Testis (tissue), 2 donors: ENCODE measurements at regions not wholly inside any gene's neighbourhood (a gene's known extent, or its start where the extent isn't known, plus 50 kb on each side); places are given as distances from the start of the nearest gene placed in this dataset.

ENCODE experiments used
- DNase-seq: peaks from one replicate; pipeline ENCODE4 v3.0.0-alpha.2; 2019
- H3K27ac ChIP-seq, 2 donors: fragments of 200-600 bp; sonication (generic); one replicate each; pipeline ENCODE4 v1.5.1; 2019
- H3K27me3 ChIP-seq: fragments of 200-600 bp; sonication (generic); one replicate; pipeline ENCODE4 v1.5.1; 2019
- H3K36me3 ChIP-seq: fragments of 200-600 bp; sonication (generic); one replicate; pipeline ENCODE4 v1.5.1; 2017; ENCODE audit warnings: low read depth; ENCODE audit errors: missing control alignments
- H3K4me1 ChIP-seq: fragments of 200-600 bp; sonication (generic); one replicate; pipeline ENCODE4 v1.5.1; 2019
- H3K4me3 ChIP-seq, 2 donors: fragments of 200-600 bp; sonication (generic); one replicate each; pipeline ENCODE4 v1.5.1; 2017 to 2019
- H3K9me3 ChIP-seq: fragments of 200-600 bp; sonication (generic); one replicate; pipeline ENCODE4 v1.5.1; 2017
- CTCF ChIP-seq, 3 experiments: fragments of 450-650 bp in 2 of 3; fragments of 200-600 bp in 1 of 3; sonication (generic) in 1 of 3; IDR thresholded peaks; one replicate each; pipeline ENCODE4 v1.5.1; 2016 to 2019; ENCODE audit warnings: antibody characterized with exemption in 3 of 3, mild to moderate bottlenecking in 2 of 3, moderate library complexity in 1 of 3
- POLR2A ChIP-seq: fragments of 450-650 bp; IDR thresholded peaks from one replicate; pipeline ENCODE4 v1.6.1; 2017; ENCODE audit warnings: antibody characterized with exemption, mild to moderate bottlenecking, moderate library complexity
- WGBS, 2 donors: methylation state at CpG; one replicate each; pipeline ENCODE4 v1.1.5; 2018; 5-methylcytosine and 5-hydroxymethylcytosine counted together
- intact Hi-C: fragments of 100-400 bp; cut with DNase I; formaldehyde crosslinking; loops from one replicate; pipeline ENCODE4 v1.15.1; 2023; ENCODE audit warnings: low total_unique reads

GRCh38 chr5:3738919-3739318 is 143.3 kb downstream of the IRX1 start:
- H3K9me3 ChIP-seq: no peaks in the 10 kb centered on the region
- TF ChIP-seq CTCF (IDR thresholded peaks at IDR 0.05) (no peak), POLR2A (no peak)
- no peaks in the 10 kb centered on the region for H3K4me1 ChIP-seq
- no peak for DNase-seq
- 70 to 90% methylated on average over 3 of the region's 3 CpGs for WGBS, 2 donors
- no peaks in the 10 kb centered on the region for H3K36me3 ChIP-seq
- no peak overlapping the region for H3K27ac ChIP-seq
- no peaks in the 10 kb centered on the region for H3K27me3 ChIP-seq
- H3K4me3 ChIP-seq: no peak overlapping the region
- intact Hi-C loops: no loop called here

DNA sequence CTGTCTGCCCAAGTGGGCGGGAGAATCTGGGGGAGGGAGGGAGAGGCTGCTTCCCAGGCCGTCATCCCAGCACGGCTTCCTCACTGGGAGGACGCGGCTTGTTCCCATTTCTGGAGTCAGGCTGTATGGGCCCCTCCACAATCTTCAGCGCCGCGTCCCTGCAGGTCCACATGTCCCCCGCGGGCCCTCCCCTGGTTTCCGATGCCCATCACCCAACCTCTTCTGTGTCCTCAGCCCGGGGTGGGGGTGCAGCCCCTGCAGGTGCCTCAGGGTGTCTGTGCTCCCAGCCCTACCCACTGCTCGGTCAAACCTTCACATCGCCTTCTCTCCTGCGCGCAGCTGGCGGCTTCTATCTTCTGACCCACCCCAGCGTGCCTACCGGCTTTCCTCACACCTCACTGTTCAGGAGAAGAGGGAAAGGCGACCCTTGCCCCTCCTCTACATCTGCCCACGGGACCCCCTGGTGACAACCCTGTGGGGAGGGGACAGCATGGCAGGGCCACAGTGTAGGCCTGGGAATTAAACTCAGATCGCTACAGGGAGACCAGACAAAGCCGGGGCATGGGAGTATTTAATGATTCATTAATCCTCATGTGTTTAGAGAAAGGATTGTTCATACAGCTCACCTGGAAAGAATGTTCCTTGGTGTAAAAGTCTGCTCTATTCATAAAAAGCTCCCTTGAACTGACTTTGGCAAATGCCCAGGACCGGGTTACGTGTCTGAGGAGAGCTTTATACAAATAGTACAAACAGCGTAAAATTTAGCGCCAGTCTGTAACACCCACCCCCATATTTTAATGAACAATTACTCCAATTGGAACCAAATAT is 145.1 kb downstream of the IRX1 start:
- intact Hi-C loops: no loop called here
- H3K27ac ChIP-seq: no peak overlapping the region
- H3K9me3 ChIP-seq: no peaks in the 10 kb centered on the region
- H3K27me3 ChIP-seq: no peaks in the 10 kb centered on the region
- 80 to 88% methylated on average over 27 of the region's 27 CpGs for WGBS, 2 donors
- H3K36me3 ChIP-seq: no peaks in the 10 kb centered on the region
- H3K4me1 ChIP-seq: no peaks in the 10 kb centered on the region
- TF ChIP-seq CTCF (IDR thresholded peaks at IDR 0.05) (no peak), POLR2A (no peak)
- no peak for DNase-seq
- no peak overlapping the region for H3K4me3 ChIP-seq

GRCh38 chr5:3741374-3741770 is 145.7 kb downstream of the IRX1 start:
- intact Hi-C loops: no loop called here
- DNase-seq: no peak
- no peaks in the 10 kb centered on the region for H3K4me1 ChIP-seq

GRCh38 chr5:3742750-3743149 is 147.1 kb downstream of the IRX1 start:
- intact Hi-C loops: no loop called here
- Histone ChIP-seq H3K4me1 (no peaks in the 10 kb centered on the region), H3K4me3 (no peak overlapping the region), H3K36me3 (no peaks in the 10 kb centered on the region), H3K27ac (no peak overlapping the region), H3K9me3 (no peaks in the 10 kb centered on the region), H3K27me3 (no peaks in the 10 kb centered on the region)
- no peak for DNase-seq
- WGBS, 2 donors: 40 to 44% methylated on average over 3 of the region's 3 CpGs
- TF ChIP-seq POLR2A: no peak
- TF ChIP-seq CTCF (IDR thresholded peaks at IDR 0.05): no peak

More at GRCh38 chr5:3741374-3741770, 145.7 kb downstream of the IRX1 start:
- TF ChIP-seq CTCF (IDR thresholded peaks at IDR 0.05) (no peak), POLR2A (no peak)
- Histone ChIP-seq H3K4me3 (no peak overlapping the region), H3K27me3 (no peaks in the 10 kb centered on the region), H3K27ac (no peak overlapping the region), H3K36me3 (no peaks in the 10 kb centered on the region), H3K9me3 (no peaks in the 10 kb centered on the region)
- WGBS, 2 donors: 68 to 82% methylated on average over 8 of the region's 8 CpGs

GRCh38 chr5:3751846-3752245 is 156.2 kb downstream of the IRX1 start:
- TF ChIP-seq CTCF (IDR thresholded peaks at IDR 0.05): no peak
- Histone ChIP-seq H3K4me1 (no peaks in the 10 kb centered on the region), H3K4me3 (no peak overlapping the region), H3K36me3 (no peaks in the 10 kb centered on the region), H3K27ac (no peak overlapping the region), H3K9me3 (no peaks in the 10 kb centered on the region), H3K27me3 (no peaks in the 10 kb centered on the region)
- intact Hi-C loops: no loop called here
- DNase-seq: no peak
- WGBS, 2 donors: 84 to 87% methylated on average over 2 of the region's 2 CpGs
